ENCODE measurements at regions not wholly inside any gene's neighbourhood (a gene's known extent, or its start where the extent isn't known, plus 50 kb on each side); places are given as distances from the start of the nearest gene placed in this dataset.
A peak's percentile ranks its signal among the peaks of the same experiment; 100 is the strongest.

GRCh38 chr11:112836256-112836602 is 125.0 kb upstream of the NCAM1 start:
- no peak for DNase-seq

GRCh38 chr11:112837162-112837826 is 123.9 kb upstream of the NCAM1 start:
- DNase-seq, result peak; percentile 46

DNA sequence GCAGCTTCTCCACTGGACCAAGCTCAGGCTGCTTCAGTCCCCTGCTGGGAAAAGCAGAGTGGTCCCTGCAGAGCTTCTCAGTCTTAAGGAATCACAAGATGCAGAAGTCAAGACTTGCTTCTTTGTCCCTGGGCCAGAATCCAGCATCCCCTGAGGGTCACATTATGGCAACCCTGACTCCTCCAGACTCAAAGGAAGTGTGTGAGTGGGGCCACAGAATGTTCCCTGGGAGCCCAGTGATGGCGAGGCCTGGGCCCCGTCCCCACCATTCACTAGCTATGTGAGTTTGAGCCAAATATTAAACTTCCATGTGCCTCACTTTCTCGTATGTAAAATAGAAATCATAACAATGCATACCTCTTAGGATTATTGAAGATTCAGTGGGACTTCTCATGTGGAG is 122.2 kb upstream of the NCAM1 start:
- no peak for DNase-seq

- no peak for DNase-seq
Measured at GRCh38 chr11:112841729-112842128, 119.5 kb upstream of the NCAM1 start.

GRCh38 chr11:112842151-112842550 is 119.1 kb upstream of the NCAM1 start:
- DNase-seq, result no peak

DNA sequence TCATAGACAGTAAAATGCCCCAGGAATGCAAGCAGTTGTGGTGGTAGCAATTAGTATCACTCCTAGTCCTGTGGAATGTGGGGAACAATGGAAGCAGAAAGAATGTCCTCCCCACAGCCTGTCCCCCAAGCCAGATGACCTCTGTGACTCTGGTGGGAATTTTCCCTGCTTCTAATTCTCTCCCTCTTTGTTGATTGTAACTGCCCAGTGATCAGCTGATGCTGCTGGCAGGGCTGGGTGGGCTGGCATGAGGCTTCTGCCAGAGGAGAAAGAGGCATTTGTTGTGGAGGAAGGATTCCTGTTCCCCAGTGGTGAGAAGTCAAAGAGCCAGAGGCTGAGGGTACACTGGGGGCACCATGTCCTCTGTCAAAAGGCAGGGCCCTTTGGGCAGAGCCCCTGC is 116.7 kb upstream of the NCAM1 start:
- DNase-seq, result no peak

DNA sequence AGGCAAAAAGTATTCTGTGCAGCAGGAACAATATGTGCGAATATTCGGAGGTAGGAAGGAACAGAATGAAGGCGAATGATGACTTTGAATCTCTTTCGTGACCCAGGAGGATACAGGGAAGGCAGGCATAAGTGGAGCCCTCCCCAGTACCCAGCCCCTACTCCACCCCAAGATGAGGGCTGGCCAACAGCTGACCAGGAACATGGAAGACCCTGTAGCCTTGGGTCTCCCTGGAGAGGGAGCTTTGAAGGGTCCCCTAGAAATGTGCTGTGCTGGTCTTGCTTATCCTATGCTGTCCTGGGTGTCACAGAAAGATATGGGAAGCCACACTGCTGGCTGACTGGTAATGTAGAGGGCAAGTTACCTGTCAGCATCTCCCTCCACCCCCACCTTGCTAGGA is 113.7 kb upstream of the NCAM1 start:
- DNase-seq, result no peak

- no peak for DNase-seq
Measured at GRCh38 chr11:112852143-112852866, 108.9 kb upstream of the NCAM1 start.

GRCh38 chr11:112856133-112856532 is 105.1 kb upstream of the NCAM1 start:
- no peak for DNase-seq

- DNase-seq, result no peak
Measured at GRCh38 chr11:112856591-112856990, 104.6 kb upstream of the NCAM1 start.

- DNase-seq, result no peak
Measured at GRCh38 chr11:112858289-112859023, 102.8 kb upstream of the NCAM1 start.

- no peak for DNase-seq
Measured at GRCh38 chr11:112859787-112860186, 101.4 kb upstream of the NCAM1 start.

DNA sequence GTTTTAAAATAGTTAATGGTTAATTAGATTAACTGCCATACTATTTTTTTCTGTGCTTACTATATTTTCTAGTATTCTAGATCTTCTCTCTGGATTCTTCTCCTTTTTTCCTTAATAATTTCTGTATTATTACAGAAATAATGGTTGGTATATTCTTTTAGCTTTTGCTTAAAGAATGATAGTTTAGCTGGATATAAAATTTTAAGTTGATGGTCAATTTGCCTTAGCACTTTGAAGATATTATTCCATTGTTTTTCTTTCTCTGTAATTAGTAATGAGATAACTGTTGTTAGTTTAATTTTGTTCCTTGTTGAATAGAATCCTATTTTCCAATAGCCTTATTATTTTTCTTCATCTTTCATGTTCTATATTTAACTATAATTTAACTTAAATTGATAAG is 99.9 kb upstream of the NCAM1 start:
- no peak for DNase-seq

DNA sequence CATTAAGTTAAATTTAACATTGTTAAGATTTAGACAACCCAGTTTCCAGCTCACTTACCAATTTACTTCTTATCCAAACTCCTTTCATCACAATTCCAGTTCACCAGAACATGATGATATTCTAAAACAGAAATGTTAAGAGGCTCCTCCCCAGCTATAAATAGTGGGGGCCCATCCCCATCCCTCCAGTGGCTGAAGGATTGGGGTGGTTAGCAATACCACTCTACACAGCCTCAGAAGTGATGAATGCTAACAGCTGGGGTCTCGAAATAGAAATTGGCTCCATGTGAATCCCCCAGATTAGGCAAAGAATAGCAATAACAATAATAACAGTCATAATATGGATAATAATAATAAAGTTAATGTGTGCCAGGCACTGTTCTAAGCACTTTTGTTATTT is 97.9 kb upstream of the NCAM1 start:
- DNase-seq, result no peak

DNA sequence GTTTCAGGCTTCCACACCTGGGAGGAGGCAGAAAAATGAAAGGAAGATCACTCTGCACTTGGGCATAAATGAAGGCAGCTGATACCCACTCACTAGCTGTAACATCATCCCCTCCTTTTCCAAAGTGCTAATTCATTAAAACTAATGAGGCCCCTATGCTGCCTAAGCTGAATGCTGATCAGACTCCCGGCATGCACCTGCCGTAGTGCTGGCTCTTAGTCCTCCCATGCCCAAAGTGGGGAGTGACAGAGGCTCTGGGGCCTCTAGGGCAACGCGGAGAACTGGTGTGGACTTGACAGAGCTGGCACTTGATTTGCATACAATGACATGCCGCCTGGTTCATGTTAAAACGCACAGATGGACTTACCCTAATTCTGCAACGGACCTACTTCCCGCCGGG is 96.5 kb upstream of the NCAM1 start:
- DNase-seq, result no peak

DNA sequence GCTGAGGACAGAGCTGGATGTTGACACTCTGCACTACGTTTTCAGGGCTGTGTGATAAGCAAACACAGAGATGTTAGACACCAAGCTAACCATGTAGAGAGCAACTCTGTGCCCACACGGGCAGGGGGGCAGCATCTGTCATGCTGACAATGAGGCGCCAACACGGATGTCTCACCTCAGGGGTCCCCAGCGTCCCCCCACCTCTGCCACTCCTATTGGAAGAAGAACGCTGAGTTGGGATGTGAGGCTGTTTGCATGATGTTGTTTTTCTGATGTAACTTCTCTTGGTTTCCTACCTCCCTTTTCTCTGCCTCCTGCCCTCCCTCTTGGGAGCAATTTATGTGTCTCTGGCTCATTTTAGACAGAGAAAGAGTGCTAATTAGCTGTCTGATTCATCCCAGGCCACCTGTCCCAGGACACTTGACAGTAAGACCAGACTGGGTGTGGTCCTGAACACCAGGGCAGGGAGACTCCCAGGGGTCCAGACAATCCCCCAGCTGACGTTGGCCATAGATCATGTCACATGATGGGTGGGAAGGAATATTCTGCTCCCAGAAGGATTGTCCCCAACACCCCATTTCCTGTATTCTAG is 89.2 kb upstream of the NCAM1 start:
- DNase-seq, result no peak

DNA sequence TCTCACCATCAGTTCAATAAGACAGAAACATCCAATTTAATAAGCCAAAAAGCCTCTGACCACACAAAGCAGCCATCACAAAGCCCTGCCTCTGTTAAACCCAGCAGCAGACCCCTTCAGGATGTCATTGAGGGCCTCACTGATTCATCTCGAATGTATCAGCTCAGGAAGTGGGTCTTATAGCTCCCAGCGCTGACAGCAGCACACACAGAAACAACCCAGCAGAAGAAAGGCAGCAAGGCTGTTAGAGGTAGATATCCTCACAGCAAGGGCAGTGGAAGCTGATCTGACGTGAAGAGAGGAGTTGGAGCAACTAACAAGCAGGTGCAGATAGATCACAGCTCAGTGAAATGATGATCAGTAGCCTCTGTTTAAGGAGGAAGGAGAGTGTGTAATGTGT is 86.2 kb upstream of the NCAM1 start:
- DNase-seq, result no peak

- no peak for DNase-seq
Measured at GRCh38 chr11:112877581-112877980, 83.6 kb upstream of the NCAM1 start.

GRCh38 chr11:112878033-112878601 is 83.1 kb upstream of the NCAM1 start:
- no peak for DNase-seq

GRCh38 chr11:112880495-112880894 is 80.7 kb upstream of the NCAM1 start:
- no peak for DNase-seq

GRCh38 chr11:112881461-112881860 is 79.8 kb upstream of the NCAM1 start:
- DNase-seq, result peak; percentile 96

DNA sequence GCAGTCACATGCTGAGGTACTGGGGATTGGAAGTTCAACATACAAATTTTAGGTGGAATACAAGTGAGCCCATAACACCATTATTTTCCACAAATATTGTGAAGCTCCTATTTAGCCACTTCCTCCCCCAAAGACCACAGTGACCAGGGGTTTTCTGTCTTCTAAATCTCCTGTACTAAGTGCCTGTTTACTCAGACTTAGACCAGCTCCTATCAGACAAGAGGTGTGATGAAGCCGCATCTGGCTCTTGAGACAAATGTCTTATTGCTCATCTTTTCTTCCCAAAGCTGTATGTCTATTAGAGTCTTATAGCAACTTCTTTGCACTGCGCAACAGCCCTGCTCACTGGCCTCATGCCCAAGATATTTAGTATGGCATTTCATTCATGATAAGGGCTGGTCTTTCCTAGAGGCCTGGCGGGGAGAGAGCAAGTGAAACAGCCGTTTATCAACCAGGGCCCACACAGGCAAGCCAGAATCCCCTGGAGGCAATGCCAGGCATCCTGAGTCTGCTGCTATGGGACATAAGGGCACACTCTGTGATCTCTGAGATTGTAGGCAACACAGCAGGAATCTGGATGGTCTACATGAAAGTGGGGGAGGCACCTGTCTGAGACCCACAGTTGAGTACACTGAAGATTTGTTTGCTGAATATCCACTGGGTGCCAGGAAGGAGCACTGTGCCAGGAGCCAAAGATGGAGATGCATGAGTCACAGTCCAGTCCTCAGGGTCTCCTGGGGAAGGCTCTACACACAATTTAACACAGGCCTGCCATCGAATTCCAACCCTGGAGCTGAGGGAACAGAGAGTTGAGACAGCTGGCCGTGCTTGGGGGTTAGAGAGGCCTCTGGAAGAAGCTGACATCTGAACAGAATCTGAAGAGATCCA is 78.5 kb upstream of the NCAM1 start:
- no peak for DNase-seq

All from NCI-H1092 treated with DMSO at 0.1 percent for 48 hours (cell line).